DND-41 (cell line): ENCODE measurements at regions not wholly inside any gene's neighbourhood (a gene's known extent, or its start where the extent isn't known, plus 50 kb on each side); places are given as distances from the start of the nearest gene placed in this dataset.

Experiments
- EZH2 ChIP-seq: IDR thresholded peaks from 3 replicates; pipeline ENCODE4 v1.6.1; 2012; ENCODE audit warnings: borderline replicate concordance, low read depth, mild to moderate bottlenecking, moderate library complexity, low read length, inconsistent platforms; ENCODE audit not compliant: severe bottlenecking
- TF ChIP-seq, protein P1 (sequence below): IDR thresholded peaks from 2 replicates; pipeline ENCODE4 v1.5.1; 2012; ENCODE audit warnings: borderline replicate concordance, low read length, moderate library complexity, mild to moderate bottlenecking; ENCODE audit not compliant: poor library complexity, severe bottlenecking; ENCODE audit errors: extremely low read depth

DNA sequence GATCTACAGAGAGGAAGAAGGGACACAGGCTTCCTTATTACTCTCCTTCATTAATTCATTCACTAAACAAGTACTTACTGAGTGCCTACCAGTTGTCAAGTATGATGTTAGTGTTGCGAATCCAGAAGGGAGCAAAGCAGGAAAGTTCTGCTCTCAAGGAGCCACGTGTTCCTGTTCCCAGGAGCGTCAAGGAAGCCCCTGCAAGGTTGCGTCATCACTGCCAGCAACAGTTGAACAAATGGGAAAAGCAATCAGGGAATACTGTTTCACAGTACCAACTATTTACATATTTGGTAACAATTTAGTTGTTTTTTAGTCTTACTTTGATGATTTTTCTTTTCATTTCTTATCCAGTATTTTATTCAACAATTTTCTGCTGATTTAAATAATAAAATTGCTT is 310.0 kb downstream of the FOXA2 start:
- TF ChIP-seq, protein P1, sequence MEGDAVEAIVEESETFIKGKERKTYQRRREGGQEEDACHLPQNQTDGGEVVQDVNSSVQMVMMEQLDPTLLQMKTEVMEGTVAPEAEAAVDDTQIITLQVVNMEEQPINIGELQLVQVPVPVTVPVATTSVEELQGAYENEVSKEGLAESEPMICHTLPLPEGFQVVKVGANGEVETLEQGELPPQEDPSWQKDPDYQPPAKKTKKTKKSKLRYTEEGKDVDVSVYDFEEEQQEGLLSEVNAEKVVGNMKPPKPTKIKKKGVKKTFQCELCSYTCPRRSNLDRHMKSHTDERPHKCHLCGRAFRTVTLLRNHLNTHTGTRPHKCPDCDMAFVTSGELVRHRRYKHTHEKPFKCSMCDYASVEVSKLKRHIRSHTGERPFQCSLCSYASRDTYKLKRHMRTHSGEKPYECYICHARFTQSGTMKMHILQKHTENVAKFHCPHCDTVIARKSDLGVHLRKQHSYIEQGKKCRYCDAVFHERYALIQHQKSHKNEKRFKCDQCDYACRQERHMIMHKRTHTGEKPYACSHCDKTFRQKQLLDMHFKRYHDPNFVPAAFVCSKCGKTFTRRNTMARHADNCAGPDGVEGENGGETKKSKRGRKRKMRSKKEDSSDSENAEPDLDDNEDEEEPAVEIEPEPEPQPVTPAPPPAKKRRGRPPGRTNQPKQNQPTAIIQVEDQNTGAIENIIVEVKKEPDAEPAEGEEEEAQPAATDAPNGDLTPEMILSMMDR: no peak
- TF ChIP-seq EZH2: no peak
